ENCODE measurements at regions not wholly inside any gene's neighbourhood (a gene's known extent, or its start where the extent isn't known, plus 50 kb on each side); places are given as distances from the start of the nearest gene placed in this dataset.
"Not testable (repeated sequence)": the region's sequence is repeated elsewhere in the genome, so short reads cannot be mapped to it uniquely, and the experiment has no call there.

- peak; percentile 39 for DNase-seq
Measured at GRCh38 chr4:155442267-155443105, 65.7 kb upstream of the MAP9 start.

GRCh38 chr4:155441475-155441874 lies 64.7 kb upstream of the MAP9 start:
- DNase-seq = no peak

- not testable (repeated sequence) for DNase-seq
Measured at GRCh38 chr4:155439760-155440159, 63.0 kb upstream of the MAP9 start.

GRCh38 chr4:155434904-155435303 lies 58.1 kb upstream of the MAP9 start:
- DNase-seq = no peak

- no peak for DNase-seq
Measured at GRCh38 chr4:155434366-155434765, 57.6 kb upstream of the MAP9 start.

- DNase-seq = no peak
Measured at GRCh38 chr4:155433636-155434360, 57.0 kb upstream of the MAP9 start.

GRCh38 chr4:155430895-155431795 lies 54.4 kb upstream of the MAP9 start:
- no peak for DNase-seq

- DNase-seq = no peak
Measured at GRCh38 chr4:155428128-155428527, 51.4 kb upstream of the MAP9 start.

GRCh38 chr4:155426953-155427352 lies 50.2 kb upstream of the MAP9 start:
- DNase-seq = no peak

Data from COR-L47 (cell line).